Esophagus squamous epithelium (tissue), 5 donors: ENCODE measurements at regions not wholly inside any gene's neighbourhood (a gene's known extent, or its start where the extent isn't known, plus 50 kb on each side); places are given as distances from the start of the nearest gene placed in this dataset.

ENCODE experiments used
- DNase-seq: peaks from one replicate; lab custom pipeline; 2025; lab: John Stamatoyannopoulos, UW
- H3K27ac ChIP-seq, 4 donors: fragments of 200-600 bp; sonication (generic); one replicate each; pipeline ENCODE4 v1.5.1; 2016 to 2019; ENCODE audit warnings: mild to moderate bottlenecking in 1 of 4
- H3K27me3 ChIP-seq, 4 donors: fragments of 200-600 bp; sonication (generic); 1 replicate in 3 of 4; 2 replicates in 1 of 4; pipeline versions ENCODE4 v1.5.1 to v1.6.0; 2017 to 2021; ENCODE audit warnings: antibody characterized with exemption in 1 of 4
- H3K36me3 ChIP-seq, 3 donors: fragments of 200-600 bp; sonication (generic); one replicate each; pipeline ENCODE4 v1.5.1; 2016 to 2019
- H3K4me1 ChIP-seq, 3 donors: fragments of 200-600 bp; sonication (generic); one replicate each; pipeline ENCODE4 v1.5.1; 2017 to 2019
- H3K4me3 ChIP-seq, 4 donors: fragments of 200-600 bp; sonication (generic); 1 replicate in 3 of 4; 2 replicates in 1 of 4; pipeline ENCODE4 v1.5.1; 2016 to 2019; ENCODE audit warnings: mild to moderate bottlenecking in 2 of 4, moderate library complexity in 1 of 4
- H3K9me3 ChIP-seq, 3 donors: fragments of 200-600 bp; sonication (generic); one replicate each; pipeline ENCODE4 v1.5.1; 2016 to 2019
- CTCF ChIP-seq, 6 experiments: fragments of 450-650 bp in 4 of 6; fragments of 200-600 bp in 2 of 6; sonication (generic) in 2 of 6; IDR thresholded peaks; one replicate each; pipeline ENCODE4 v1.5.1; 2016 to 2019; ENCODE audit warnings: antibody characterized with exemption in 6 of 6, mild to moderate bottlenecking in 4 of 6, moderate library complexity in 4 of 6
- POLR2A ChIP-seq, 4 donors: fragments of 450-650 bp; IDR thresholded peaks; one replicate each; pipeline ENCODE4 v1.6.1; 2017; ENCODE audit warnings: antibody characterized with exemption in 4 of 4, mild to moderate bottlenecking in 4 of 4, moderate library complexity in 3 of 4
- WGBS, 2 donors: methylation state at CpG; one replicate each; pipeline ENCODE4 v1.1.5; 2018; 5-methylcytosine and 5-hydroxymethylcytosine counted together
- intact Hi-C: fragments of 100-400 bp; cut with DNase I; formaldehyde crosslinking; loops from one replicate; pipeline ENCODE4 v1.15.0; 2022
- donor health status: DM: yes; HTN: yes; CAD: no.

GRCh38 chr12:5294274-5295070, 137.4 kb upstream of the NTF3 start:
- Histone ChIP-seq H3K9me3 (no peaks in the 10 kb centered on the region), H3K4me3 (no peak overlapping the region), H3K27me3 (no peaks in the 10 kb centered on the region), H3K36me3 (no peaks in the 10 kb centered on the region), H3K4me1 (peaks cover 0 to 11% (median 0%) of the 10 kb centered on the region in 3 donors), H3K27ac (no peak overlapping the region)
- WGBS, 2 donors, result 84 to 85% methylated on average over 5 to 8 of the region's 11 CpGs
- TF ChIP-seq CTCF (IDR thresholded peaks at IDR 0.05), result no peak
- TF ChIP-seq POLR2A (IDR thresholded peaks at IDR 0.05), result no peak
- intact Hi-C loops, result no loop called here
- no peak for DNase-seq

DNA sequence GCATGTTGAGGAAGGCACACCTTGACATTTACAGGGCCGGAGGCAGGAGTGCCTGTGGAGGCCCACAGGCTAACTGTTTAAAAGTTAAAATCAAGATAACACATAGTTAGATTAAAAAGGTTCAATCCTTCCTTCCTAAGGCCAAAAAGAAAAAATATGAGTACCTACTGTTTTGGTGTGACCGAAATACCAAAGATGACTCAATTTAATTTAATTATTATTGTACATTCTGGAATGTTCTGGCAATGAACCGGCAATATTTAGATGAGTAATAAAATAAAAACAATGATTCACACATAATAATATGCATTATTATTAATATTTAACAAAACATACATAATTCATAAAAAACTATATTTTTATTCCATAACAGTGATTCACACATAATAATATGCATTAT, 136.8 kb upstream of the NTF3 start:
- no peak for TF ChIP-seq POLR2A (IDR thresholded peaks at IDR 0.05)
- no peak for TF ChIP-seq CTCF (IDR thresholded peaks at IDR 0.05)
- no peaks in the 10 kb centered on the region for H3K27me3 ChIP-seq
- intact Hi-C loops, result no loop called here
- H3K4me3 ChIP-seq, result no peak overlapping the region
- H3K4me1 ChIP-seq, result peaks cover 0 to 11% (median 0%) of the 10 kb centered on the region in 3 donors
- H3K9me3 ChIP-seq, result no peaks in the 10 kb centered on the region
- WGBS, 2 donors, result 49 to 51% methylated on average over 3 of the region's 3 CpGs
- DNase-seq, result no peak
- H3K27ac ChIP-seq, result no peak overlapping the region
- no peaks in the 10 kb centered on the region for H3K36me3 ChIP-seq

DNA sequence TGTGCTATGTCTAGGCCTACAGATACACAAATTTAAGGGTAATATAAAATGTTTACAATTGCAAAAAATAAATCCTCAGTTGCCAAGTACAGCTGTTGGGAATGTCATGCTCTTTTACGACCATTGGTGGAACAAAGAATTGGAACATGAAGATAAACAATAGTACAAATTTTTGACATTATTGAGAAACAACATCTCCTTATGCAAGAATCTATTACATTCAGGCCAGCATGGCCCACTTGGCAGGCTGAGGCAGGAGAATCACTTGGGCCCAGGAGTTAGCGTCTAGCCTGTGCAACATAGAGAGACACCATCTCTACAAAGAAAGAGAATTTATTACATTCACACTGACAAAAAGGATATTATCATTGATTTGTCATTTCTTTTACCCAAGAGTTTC, 135.9 kb upstream of the NTF3 start:
- intact Hi-C loops, result no loop called here
- TF ChIP-seq POLR2A (IDR thresholded peaks at IDR 0.05), result no peak
- TF ChIP-seq CTCF (IDR thresholded peaks at IDR 0.05), result no peak
- WGBS, 2 donors, result 68 to 83% methylated on average over 2 of the region's 2 CpGs
- no peaks in the 10 kb centered on the region for H3K27me3 ChIP-seq
- no peak overlapping the region for H3K27ac ChIP-seq
- H3K36me3 ChIP-seq, result no peaks in the 10 kb centered on the region
- H3K9me3 ChIP-seq, result no peaks in the 10 kb centered on the region
- no peak for DNase-seq
- no peak overlapping the region for H3K4me3 ChIP-seq
- peaks cover 0 to 11% (median 0%) of the 10 kb centered on the region in 3 donors for H3K4me1 ChIP-seq

GRCh38 chr12:5301539-5301938, 130.4 kb upstream of the NTF3 start:
- Histone ChIP-seq H3K4me1 (no peaks in the 10 kb centered on the region), H3K27ac (no peak overlapping the region), H3K9me3 (no peaks in the 10 kb centered on the region), H3K4me3 (no peak overlapping the region), H3K27me3 (peaks cover 0 to 22% (median 0%) of the 10 kb centered on the region in 4 donors), H3K36me3 (no peaks in the 10 kb centered on the region)
- TF ChIP-seq POLR2A (IDR thresholded peaks at IDR 0.05) (no peak), CTCF (IDR thresholded peaks at IDR 0.05) (no peak)
- intact Hi-C loops, result no loop called here
- DNase-seq, result no peak

- DNase-seq, result no peak
- Histone ChIP-seq H3K27ac (no peak overlapping the region), H3K4me3 (no peak overlapping the region), H3K36me3 (no peaks in the 10 kb centered on the region), H3K9me3 (no peaks in the 10 kb centered on the region), H3K4me1 (peaks cover 0 to 17% (median 6%) of the 10 kb centered on the region in 3 donors), H3K27me3 (peaks cover 0 to 48% (median 0%) of the 10 kb centered on the region in 4 donors)
- 88 to 94% methylated on average over 3 to 6 of the region's 7 CpGs for WGBS, 2 donors
- intact Hi-C loops, result no loop called here
- TF ChIP-seq CTCF (IDR thresholded peaks at IDR 0.05), result no peak
- TF ChIP-seq POLR2A (IDR thresholded peaks at IDR 0.05), result no peak
Observed at GRCh38 chr12:5305425-5305824, 126.5 kb upstream of the NTF3 start.
